Peyer's patch (tissue), 4 donors: ENCODE measurements at regions not wholly inside any gene's neighbourhood (a gene's known extent, or its start where the extent isn't known, plus 50 kb on each side); places are given as distances from the start of the nearest gene placed in this dataset.

Experiments
- POLR2A ChIP-seq, 2 donors: fragments of 450-650 bp; IDR thresholded peaks; one replicate each; pipeline ENCODE4 v1.5.1; 2017; ENCODE audit warnings: antibody characterized with exemption in 2 of 2, mild to moderate bottlenecking in 2 of 2, moderate library complexity in 2 of 2
- TF ChIP-seq, protein P1 (sequence below), 6 experiments: fragments of 450-650 bp in 4 of 6; fragments of 200-600 bp in 2 of 6; sonication (generic) in 1 of 6; IDR thresholded peaks; one replicate each; pipeline ENCODE4 v1.5.1; 2017 to 2019; ENCODE audit warnings: antibody characterized with exemption in 6 of 6, mild to moderate bottlenecking in 3 of 6, moderate library complexity in 1 of 6

DNA sequence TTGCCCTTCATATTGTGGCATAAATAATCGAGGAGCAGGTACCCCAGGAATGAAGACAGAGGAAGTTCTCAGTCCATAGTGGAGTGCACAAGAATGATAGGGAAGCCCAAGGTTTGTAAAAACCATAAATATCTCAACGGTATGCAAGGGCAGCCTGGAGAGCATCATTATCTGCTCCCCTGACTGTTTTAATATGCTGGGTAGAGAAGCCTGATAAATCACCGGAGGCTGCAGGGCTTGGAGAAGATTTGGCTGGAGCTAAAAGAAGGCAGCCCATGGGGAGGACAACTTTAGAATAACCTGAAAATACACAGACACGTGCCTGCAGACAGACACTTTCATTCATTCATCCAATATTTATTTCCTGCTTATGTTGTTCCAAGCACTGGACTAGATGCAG, 205.2 kb upstream of the RPL38 start:
- TF ChIP-seq, protein P1, sequence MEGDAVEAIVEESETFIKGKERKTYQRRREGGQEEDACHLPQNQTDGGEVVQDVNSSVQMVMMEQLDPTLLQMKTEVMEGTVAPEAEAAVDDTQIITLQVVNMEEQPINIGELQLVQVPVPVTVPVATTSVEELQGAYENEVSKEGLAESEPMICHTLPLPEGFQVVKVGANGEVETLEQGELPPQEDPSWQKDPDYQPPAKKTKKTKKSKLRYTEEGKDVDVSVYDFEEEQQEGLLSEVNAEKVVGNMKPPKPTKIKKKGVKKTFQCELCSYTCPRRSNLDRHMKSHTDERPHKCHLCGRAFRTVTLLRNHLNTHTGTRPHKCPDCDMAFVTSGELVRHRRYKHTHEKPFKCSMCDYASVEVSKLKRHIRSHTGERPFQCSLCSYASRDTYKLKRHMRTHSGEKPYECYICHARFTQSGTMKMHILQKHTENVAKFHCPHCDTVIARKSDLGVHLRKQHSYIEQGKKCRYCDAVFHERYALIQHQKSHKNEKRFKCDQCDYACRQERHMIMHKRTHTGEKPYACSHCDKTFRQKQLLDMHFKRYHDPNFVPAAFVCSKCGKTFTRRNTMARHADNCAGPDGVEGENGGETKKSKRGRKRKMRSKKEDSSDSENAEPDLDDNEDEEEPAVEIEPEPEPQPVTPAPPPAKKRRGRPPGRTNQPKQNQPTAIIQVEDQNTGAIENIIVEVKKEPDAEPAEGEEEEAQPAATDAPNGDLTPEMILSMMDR (IDR thresholded peaks at IDR 0.05), result no peak
- TF ChIP-seq POLR2A (IDR thresholded peaks at IDR 0.05), result no peak
